GM19328 (cell line): ENCODE measurements at regions not wholly inside any gene's neighbourhood (a gene's known extent, or its start where the extent isn't known, plus 50 kb on each side); places are given as distances from the start of the nearest gene placed in this dataset.

ENCODE experiments used
- ATAC-seq: cut with Tn5 transposase; IDR thresholded peaks from one replicate; pipeline ENCODE4 v1.9.1; 2021; ENCODE audit warnings: mild to moderate bottlenecking, moderate library complexity; ENCODE audit not compliant: unreplicated experiment

GRCh38 chr7:12517451-12517850, 53.1 kb upstream of the SCIN start:
- no peak for ATAC-seq

GRCh38 chr7:12518920-12519681, 51.4 kb upstream of the SCIN start:
- peak; percentile 92 for ATAC-seq

- ATAC-seq: no peak
Observed at GRCh38 chr7:12519682-12520009, 50.9 kb upstream of the SCIN start.
